GM19452 (cell line): ENCODE measurements at regions not wholly inside any gene's neighbourhood (a gene's known extent, or its start where the extent isn't known, plus 50 kb on each side); places are given as distances from the start of the nearest gene placed in this dataset.

Source experiments
- ATAC-seq: cut with Tn5 transposase; IDR thresholded peaks from one replicate; pipeline ENCODE4 v1.9.1; 2021; ENCODE audit not compliant: unreplicated experiment

- no peak for ATAC-seq
These were observed 51.0 kb downstream of the CCDC54 start for GRCh38 chr3:107428051-107428858.

- peak; percentile 50 for ATAC-seq
These were observed 52.3 kb downstream of the CCDC54 start for GRCh38 chr3:107429320-107430181.

- no peak for ATAC-seq
These were observed 53.2 kb downstream of the CCDC54 start for GRCh38 chr3:107430214-107430995.

GRCh38 chr3:107430996-107431245 is 53.7 kb downstream of the CCDC54 start:
- ATAC-seq, result peak; percentile 30

GRCh38 chr3:107431246-107432012 is 54.2 kb downstream of the CCDC54 start:
- peak; percentile 71 for ATAC-seq

GRCh38 chr3:107432013-107432515 is 54.8 kb downstream of the CCDC54 start:
- ATAC-seq, result no peak

- no peak for ATAC-seq
These were observed 55.4 kb downstream of the CCDC54 start for GRCh38 chr3:107432646-107433045.

- ATAC-seq, result no peak
These were observed 58.8 kb downstream of the CCDC54 start for GRCh38 chr3:107436029-107436428.

- no peak for ATAC-seq
These were observed 61.4 kb downstream of the CCDC54 start for GRCh38 chr3:107438671-107439070.

- no peak for ATAC-seq
These were observed 64.4 kb downstream of the CCDC54 start for GRCh38 chr3:107441617-107442016.

GRCh38 chr3:107443461-107443860 is 66.2 kb downstream of the CCDC54 start:
- ATAC-seq, result no peak

GRCh38 chr3:107446706-107447105 is 69.5 kb downstream of the CCDC54 start:
- ATAC-seq, result no peak

GRCh38 chr3:107450254-107450893 is 72.4 kb upstream of the BBX start:
- ATAC-seq, result no peak

- ATAC-seq, result no peak
These were observed 70.3 kb upstream of the BBX start for GRCh38 chr3:107452436-107452835.

- ATAC-seq, result no peak
These were observed 69.3 kb upstream of the BBX start for GRCh38 chr3:107453504-107453903.

GRCh38 chr3:107455621-107456020 is 67.1 kb upstream of the BBX start:
- no peak for ATAC-seq

- ATAC-seq, result no peak
These were observed 66.3 kb upstream of the BBX start for GRCh38 chr3:107456501-107456900.

- no peak for ATAC-seq
These were observed 63.9 kb upstream of the BBX start for GRCh38 chr3:107458871-107459270.

- ATAC-seq, result no peak
These were observed 61.0 kb upstream of the BBX start for GRCh38 chr3:107461721-107462120.

- ATAC-seq, result no peak
These were observed 58.7 kb upstream of the BBX start for GRCh38 chr3:107464037-107464436.
